NK-92 treated with Interleukin-12 subunit alpha and Interleukin-12 subunit beta, amount 100 ng/mL, for 24 hours (cell line): ENCODE measurements at regions not wholly inside any gene's neighbourhood (a gene's known extent, or its start where the extent isn't known, plus 50 kb on each side); places are given as distances from the start of the nearest gene placed in this dataset.

Experiments used
- DNase-seq: peaks from one replicate; lab custom pipeline; 2025; lab: John Stamatoyannopoulos, UW

DNA sequence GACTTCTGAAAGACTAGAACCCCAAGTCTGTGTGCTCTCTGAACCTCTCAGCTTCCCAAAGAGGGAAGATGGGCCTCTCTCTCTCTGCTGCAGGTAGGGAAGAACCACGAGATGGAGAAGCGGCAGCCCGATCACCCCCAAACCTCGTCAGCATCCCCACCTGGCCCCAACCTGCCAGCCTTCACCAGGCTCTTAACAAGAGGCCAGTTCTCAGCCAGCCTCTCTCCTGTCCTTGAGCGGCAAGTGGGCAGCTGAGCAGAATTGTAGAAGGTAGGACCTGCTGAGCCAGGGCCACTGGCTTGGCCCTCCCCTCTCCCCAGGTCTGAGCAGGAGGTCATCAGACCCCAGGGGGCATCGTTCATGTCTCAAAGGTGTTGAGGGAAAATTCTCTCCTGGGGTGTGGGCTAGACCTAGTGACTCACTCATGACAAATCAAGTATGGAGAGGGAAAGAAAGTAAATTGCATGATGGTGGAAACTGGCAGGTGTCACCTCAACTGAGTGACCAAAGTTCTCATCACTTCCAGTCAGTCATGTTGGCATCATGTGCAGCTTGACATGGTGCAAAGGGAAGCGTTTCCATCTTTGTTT is 92.0 kb upstream of the GPR26 start:
- DNase-seq: no peak

DNA sequence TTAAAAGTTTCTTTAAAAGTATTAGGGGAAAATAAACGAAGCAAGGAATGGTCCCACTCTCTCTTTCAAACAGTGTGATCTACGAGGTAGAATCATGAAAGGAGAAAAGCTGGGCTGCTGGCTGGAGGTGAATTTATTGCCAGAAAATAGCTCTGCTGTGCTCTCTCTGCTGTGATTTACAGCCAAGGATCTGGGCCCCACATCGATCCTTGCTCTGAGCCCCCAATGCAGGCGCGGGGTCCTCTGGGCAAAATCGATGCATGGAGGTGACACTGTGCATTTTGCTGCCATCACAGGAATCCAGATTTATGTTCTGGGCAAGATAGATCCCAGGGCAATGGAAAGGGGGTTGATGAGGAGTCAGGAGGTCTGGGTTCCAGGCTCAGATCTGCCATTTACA is 91.0 kb upstream of the GPR26 start:
- no peak for DNase-seq

DNA sequence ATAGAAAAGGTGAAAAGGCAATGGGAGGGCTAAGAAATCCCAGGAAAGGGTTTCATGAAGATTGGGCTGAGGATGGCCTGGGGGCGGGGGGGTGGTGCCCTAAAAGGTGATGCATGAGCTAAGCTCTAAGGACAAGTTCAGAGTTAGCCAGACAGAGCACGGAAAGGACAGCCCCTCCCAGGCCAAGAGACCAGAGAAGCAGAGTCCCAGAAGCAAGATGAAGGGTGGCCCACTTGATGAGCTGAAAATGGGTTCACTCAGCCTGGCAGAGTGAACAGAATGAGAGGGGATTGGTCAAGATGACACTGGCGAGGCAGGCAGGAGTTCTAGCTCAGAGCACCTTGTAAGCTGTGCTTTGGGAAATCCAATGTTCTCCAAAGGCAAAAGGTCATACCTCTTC is 89.4 kb upstream of the GPR26 start:
- DNase-seq: no peak

DNA sequence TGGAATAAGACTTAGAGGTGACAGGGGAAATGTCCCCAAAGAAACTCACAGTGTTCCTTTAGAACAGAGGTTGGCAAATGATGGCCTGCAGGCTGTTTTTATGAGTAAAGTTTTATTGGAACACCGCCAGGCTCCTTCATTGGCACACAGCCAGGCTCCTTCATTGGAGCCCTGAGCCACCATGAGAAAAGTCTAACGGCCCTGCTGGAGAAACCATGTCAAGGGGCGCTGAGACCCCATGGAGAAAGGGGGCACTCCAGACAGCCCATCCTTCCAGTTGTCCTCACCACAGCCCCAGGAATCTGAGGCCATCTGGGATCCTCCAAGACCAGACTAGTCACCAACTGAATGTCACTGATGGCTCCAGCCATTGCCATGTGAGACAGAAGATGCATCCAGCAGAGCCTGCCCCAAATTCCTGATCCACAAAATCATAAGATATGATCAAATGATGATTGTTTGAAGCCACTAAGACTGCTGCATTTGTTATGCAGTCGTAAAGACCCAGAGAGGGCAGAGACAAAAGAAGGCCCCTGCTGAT is 88.2 kb upstream of the GPR26 start:
- DNase-seq: no peak

DNA sequence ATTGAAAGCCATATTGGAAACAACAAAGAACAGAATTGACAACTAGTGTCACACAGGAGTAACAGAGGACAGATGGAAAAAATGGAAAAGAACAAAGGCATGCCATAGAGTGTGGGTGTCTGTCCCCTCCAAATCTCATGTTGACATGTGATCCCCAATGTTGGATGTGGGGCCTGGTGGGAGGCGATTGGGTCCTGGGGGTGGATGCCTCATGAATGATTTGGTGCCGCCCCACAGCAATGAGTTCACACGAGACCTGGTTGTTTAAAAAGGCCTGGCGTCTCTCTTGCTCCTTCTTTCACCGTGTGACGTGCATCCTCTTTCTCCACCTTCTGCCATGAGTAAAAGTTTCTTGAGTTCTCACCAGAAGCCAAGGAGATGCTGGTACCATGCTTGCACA is 87.4 kb upstream of the GPR26 start:
- no peak for DNase-seq

DNA sequence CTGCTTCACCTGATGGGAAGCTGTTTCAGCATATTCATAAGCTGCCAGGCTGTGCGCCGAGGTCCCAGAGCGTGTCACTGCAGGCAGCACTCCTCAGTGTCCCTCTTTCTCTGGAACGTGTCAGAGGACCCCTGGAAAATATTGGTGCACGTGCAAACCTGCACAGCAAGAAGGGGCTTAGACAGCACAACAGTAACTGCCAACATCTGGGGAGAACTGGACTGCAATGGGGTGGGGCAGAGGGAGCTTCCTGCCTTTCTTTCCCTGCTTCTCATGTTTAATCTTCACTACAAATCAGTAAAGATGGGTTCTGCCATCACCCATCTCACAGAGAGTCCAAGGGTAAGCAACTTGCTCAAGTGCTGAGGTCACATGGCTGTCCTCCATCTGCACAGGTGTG is 86.5 kb upstream of the GPR26 start:
- DNase-seq: no peak

DNA sequence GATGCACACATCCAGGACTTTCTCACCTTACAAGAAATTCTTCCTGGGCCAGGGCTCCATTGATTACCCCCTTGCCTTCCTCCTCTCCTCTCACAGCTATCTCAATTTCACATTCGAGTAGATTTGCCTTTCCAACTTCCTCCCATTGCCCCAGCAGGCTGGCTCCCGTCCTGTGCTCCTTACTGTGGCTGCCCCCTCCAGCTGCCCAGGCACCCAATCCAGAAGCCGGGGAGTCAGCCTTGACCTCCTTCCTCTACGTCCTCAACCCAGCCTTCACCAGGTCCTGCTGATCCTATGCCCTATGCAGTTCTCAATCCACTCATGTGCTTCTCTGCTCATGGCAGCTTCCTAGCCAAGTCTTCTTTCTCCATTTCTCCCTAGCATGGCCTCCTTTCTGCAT is 85.7 kb upstream of the GPR26 start:
- DNase-seq: no peak

DNA sequence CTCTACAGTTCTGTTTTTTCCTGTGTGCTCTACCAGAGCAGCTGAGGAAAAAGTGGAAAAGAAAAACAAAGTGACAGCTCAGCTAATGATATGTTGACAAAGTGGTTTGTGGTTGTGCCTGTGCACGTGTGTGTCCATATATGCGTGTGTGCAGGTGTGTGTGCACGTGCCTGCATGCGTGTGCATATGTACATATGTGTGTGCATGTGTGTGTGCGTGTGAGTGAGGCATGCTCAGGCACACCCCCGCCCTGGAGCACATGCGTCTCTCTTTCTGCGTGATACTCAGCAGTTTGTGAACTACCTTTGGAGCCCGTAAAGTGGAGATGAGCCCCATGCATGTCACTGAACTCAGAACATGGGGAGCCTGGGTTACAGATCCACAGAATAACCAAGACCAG is 84.5 kb upstream of the GPR26 start:
- DNase-seq: no peak

DNA sequence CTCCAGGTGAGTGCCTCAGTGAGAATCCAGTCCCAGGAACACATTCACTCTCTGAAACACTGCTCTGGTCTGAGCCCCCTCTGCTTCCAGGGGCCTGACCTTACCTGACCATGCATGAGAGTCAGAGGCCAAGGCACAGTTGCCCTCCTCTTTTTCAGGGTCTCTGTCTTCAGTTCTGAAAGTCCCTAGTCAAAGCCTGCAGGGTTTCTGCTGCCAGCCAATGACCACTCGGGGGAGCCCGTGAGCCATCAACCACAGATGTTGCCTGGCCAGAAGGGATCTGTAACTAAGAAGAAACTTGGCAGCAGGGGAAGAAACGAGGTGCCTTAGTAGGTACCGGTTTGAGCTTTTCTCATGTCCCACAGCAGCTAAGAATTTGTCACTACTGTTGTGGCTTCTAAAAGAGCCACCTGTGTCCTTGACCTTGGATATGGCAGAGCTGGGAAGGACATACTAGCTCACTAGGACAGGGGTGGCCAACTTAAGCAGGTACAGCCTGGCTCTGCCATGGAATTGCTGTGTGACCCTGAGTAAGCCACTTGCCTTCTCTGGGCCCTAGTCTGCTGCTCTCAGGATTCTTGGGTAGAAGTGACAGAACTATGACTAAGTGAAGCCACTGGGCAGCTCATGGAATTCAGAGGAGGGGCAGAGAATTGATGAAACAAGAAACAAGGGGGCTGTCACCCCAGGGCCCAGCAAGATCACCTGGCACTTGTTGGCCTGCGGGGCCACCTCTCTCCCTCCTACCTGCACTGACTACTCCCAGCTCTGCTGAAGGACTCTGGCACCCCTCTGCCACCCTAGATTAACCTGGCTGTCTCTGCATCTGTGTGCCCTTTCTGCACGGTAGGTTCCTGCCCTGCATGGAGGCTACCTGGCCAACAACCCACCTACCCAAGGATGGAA is 83.8 kb upstream of the GPR26 start:
- peak; percentile 41 for DNase-seq

DNA sequence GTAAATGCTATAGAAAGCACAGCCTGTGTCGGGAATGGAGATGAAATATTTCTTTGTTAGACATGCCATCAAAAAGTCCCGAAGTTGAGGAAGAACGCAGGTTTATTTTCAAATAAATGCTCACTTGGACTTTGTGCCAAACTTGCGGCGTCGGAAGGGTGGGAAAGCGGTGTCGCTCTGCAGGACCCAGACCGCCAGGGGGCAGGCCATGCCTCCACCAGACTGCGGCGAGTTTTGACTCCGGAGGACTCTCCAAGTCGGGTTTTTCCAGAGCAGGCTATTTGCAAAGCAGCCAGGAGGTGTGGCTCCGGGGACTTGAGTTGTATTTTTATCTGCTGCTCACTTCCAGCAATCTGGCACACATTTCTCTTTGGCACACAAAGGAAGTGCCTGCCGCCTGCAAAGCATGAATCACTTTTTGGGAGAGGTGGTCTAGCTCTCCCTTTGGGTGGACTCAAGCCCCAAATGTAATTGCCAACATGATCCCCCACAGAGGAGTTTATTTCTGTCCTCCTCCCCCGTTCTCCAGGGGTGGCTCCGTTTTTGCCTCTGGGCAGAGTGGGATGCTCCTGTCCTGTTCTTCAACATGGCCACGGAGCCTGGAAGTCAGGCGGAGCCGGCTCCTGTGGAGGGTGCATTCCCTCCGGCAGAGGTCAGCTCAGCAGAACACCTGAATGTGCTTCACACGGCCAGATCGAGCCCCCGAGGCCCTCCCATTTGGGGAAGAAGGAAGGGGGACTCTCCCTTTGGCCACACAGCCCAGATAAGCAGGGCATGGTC is 82.3 kb upstream of the GPR26 start:
- DNase-seq: no peak

DNA sequence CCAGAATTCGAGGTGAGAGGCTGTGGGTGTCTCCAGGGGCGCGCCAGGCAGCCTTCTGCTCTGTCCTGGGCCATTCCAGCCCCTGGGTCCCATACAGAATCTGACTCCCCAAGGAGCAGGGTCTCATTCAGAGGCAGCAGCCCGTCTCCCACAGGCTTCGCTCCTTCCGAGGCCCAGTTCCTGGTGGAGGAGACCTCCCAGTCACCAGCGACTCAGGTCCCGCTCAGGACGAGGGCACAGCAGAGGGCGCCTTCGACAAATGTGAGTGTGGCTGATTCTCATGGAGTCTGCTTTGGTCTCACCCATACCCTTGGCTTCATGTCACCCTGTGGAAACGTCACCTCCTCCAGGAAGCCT is 81.8 kb upstream of the GPR26 start:
- DNase-seq: no peak

DNA sequence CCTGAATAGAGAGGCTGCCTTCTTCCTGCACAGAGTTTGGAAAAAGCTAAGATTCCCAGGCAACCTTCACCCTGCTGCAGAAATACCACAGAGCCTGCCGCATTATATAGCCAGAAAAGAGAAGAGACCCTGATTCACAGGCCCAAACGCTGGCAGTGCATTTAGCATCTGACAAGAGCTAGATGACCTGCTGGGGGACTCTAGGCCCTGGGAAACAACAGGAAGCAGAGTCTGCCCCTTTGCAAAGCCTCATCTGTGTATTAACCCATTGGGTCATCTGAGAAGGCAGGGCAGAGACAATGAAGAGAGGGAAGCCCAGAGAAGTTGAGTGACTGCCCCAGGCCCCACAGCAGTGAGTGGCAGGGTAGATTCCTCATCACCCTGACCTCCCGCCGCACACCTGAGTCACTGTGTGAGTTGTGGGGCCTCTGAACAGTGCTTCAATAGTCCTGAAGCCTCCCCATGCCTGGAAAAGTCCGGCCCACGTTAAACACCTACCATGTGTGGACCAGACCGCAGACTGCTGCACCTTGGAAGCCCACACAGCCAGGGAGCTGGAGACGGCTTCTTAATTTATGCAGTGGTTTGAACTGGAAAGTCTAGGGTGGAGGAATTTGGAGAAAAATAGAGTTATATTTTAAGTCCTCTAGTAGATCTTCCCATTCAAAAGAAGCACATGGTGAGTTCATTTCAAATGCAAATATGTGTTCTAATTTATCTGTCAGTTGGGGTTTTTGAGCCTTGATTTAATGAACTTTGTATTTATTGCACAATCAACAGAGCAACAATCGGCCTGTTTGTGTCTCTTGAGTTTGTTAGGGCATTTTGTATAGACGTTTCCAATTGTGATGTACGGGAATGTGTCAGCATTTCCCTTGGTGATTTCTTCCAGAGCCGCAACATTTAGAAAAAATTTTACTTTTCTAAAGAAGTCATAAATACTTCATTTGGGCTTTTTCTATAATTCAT is 80.4 kb upstream of the GPR26 start:
- DNase-seq: no peak

DNA sequence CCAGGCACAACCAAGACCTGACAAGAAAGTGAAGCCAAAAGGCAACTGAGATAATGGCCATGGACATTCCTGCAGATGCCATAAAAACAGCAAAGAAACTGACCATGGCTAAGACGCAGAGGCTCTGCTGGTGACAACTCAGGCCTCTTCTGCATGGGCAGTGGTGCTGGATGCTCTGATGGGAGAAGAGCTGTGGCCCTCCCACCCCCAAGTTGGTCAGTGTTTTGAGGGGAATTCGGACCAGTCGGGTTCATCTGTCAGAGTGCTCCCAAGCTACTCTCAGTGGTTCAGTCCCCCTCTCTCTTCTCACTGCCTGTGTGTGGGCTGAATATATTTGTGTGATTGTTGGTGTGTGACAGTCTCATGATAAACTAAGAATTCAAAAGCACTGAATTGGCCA is 79.0 kb upstream of the GPR26 start:
- DNase-seq: no peak

DNA sequence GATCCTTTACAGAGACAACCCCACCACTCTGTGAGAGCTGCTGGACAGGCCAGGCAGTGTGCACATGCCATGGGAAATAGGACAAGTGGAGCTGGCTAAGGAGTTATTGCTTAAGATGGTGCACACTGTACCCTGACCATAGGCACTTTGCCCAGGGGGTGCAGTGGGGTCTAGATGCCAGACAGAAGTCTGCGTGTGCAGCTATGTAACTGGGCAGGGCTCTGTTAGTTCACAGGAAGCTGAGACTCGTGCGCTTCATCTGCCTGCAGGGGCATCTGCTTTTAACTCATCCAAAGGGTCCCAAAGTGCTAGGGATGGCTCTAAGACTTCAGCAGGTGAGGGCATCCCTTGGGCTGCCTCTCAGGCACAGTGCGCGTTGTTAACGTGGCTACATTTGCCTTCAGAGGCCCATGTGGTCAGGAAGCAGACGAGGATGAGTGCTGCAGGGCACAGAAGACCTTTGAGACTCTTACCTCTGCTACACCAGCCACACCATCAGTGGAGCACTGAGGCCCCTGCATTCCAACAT is 77.7 kb upstream of the GPR26 start:
- no peak for DNase-seq

DNA sequence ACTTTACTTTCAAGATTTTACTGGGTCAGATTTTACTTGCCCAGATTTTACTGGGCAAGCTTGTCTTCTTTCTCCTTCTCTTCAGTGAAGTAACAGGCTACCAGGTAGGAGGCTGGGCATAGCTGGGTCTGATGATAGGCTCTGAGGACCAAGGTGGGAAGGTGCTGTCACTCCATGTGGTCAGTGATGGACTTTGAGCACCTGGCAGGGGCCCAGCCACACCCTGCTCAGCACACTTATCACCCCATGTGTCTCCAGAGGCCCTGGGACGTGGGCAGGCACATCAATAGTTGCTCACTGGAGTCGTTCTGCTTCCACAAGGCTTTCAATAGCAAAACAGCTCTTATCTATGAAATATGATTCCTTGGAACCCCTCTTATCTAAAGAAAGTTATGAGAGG is 70.5 kb upstream of the GPR26 start:
- DNase-seq: no peak

DNA sequence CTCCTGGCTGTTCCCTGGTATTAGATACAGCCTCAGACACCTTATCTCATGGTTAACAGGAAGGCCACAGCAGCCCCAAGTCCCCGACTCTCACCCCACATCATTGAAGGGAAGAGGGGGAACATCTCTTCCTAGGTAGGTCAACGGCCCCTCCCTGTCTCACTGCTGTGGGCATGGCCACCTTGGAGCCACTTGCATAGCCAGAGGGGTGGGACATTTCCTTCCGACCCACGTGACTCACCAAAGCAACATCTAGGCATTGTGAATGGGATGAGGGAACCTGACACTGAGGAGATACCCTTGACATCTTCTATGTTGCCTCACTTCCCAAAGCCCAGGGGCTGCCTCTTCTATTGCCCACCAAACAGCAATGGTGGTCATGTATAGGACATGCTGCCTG is 68.5 kb upstream of the GPR26 start:
- no peak for DNase-seq

DNA sequence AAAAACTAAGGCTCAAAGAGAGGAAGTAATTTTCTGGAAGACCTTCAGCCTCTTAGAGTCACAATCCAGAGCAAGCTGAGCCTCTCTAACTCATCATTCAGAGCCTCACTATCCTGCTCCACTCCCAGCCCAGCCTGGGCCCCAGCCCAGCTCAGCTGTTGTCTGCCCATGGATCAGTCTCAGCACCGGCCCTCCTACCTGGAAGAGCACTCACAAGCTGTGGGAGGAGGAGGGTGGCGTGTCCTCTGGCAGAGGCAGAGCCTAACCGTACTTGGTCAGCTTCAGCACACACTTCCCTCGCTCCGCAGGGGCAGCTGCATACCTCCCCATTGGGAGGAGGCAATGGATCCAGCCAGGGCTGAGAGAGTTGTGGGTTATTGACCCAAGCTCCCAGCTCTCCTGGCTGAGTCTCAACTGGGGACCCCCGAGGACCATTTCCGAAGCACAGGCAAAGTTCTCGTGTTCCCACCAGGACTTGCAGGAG is 66.7 kb upstream of the GPR26 start:
- no peak for DNase-seq

DNA sequence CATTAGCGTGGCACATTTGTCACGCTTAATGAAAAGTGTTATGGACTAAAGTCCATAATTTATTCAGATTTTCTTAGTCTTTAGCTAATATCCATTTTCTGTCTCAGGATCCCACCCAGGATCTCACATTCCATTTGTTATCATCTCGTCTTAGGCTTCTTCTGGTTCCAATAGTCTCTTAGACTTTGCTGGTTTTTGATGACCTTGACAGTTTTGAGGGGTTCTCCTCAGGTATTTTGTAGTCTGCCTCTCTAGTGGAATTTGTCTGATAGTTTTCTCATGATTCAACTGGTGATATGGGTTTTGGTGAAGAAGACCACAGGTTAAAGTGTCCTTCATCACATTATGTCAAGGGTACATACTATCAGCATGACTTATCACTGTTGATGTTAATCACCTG is 66.0 kb upstream of the GPR26 start:
- DNase-seq: no peak

DNA sequence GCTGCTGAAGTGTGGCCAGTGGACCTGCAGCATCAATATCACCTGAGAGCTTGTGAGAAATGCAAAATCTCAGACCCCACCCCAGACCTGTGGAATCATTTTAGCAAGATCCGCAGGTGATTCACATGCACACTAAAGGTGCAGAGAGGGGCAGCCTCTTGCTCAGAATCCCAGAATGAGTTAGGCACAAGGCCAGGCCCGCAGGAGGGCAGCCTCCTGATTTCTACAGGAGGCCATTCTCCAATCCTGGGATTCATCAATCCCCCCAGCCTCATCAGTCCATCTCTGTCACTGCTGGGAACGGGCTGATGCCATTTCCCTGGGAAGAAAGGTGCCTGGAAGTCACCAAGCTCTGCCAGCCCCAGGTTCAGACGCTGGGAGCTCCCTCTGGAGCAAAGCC is 63.0 kb upstream of the GPR26 start:
- DNase-seq: no peak

DNA sequence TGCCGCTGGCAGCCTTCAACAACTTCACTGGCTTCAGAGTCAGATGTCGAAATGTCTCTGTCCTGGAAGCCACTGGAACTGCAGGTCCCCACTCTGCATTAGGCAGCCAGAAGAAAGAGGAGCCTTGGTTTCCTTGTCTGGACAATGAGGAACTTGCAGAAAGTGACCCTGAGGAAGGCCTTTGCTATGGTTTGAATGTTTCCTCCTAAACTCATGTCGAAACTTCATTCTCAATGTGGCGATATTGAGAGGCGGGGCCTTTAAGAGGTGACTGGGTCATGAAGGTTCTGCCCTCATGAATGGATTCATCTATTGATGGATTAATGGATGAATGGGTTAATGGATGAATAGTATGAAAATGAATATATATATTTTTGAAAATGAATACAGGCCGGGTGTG is 61.6 kb upstream of the GPR26 start:
- DNase-seq: no peak

DNA sequence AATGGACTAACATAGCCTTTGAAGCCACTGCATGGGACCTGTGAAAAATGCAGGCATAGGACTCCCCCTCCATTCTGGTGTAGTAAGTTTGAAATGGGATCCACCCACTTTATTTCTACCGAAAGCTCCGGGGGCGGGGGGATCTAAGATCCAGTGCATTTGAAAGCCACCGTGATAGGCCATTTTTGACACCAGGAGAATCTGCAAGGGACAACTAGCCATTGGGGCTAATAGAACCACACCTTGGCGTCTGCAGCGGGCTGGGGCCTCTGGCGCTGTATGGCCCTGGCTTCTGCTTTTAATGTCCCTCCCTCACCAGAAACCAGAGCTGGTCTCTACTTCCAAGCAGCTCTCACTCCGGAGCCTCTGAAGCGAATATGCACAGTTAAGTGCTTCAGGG is 60.1 kb upstream of the GPR26 start:
- no peak for DNase-seq
